ENCODE measurements at regions not wholly inside any gene's neighbourhood (a gene's known extent, or its start where the extent isn't known, plus 50 kb on each side); places are given as distances from the start of the nearest gene placed in this dataset.

GRCh38 chr10:78537018-78537417, 503.4 kb downstream of the RPS24 start:
- Histone ChIP-seq H3K27ac (ENCODE audit: poor library complexity, severe bottlenecking) (no peak overlapping the region), H3K4me3 (ENCODE audit: severe bottlenecking) (no peak overlapping the region), H3K4me1 (ENCODE audit: insufficient read depth, poor library complexity, severe bottlenecking) (no peaks in the 10 kb centered on the region), H3K36me3 (ENCODE audit: low read depth) (no peaks in the 10 kb centered on the region), H3K9me3 (ENCODE audit: severe bottlenecking) (no peaks in the 10 kb centered on the region), H3K27me3 (ENCODE audit: insufficient read depth, poor library complexity, severe bottlenecking) (no peaks in the 10 kb centered on the region)
- no peak for DNase-seq (ENCODE audit: low spot score)
- ATAC-seq (ENCODE audit: low read depth), result no peak
- TF ChIP-seq CTCF (IDR thresholded peaks at IDR 0.05; ENCODE audit: poor library complexity, severe bottlenecking), result no peak

GRCh38 chr10:78539247-78539766, 505.6 kb downstream of the RPS24 start:
- Histone ChIP-seq H3K27me3 (ENCODE audit: insufficient read depth, poor library complexity, severe bottlenecking) (peaks cover 4% of the 10 kb centered on the region), H3K9me3 (ENCODE audit: severe bottlenecking) (no peaks in the 10 kb centered on the region), H3K36me3 (ENCODE audit: low read depth) (no peaks in the 10 kb centered on the region), H3K4me3 (ENCODE audit: severe bottlenecking) (no peak overlapping the region), H3K27ac (ENCODE audit: poor library complexity, severe bottlenecking) (no peak overlapping the region), H3K4me1 (ENCODE audit: insufficient read depth, poor library complexity, severe bottlenecking) (no peaks in the 10 kb centered on the region)
- TF ChIP-seq CTCF (IDR thresholded peaks at IDR 0.05; ENCODE audit: poor library complexity, severe bottlenecking), result no peak
- DNase-seq (ENCODE audit: low spot score), result no peak
- no peak for ATAC-seq (ENCODE audit: low read depth)

GRCh38 chr10:78540355-78541076, 506.9 kb downstream of the RPS24 start:
- Histone ChIP-seq H3K36me3 (ENCODE audit: low read depth) (no peaks in the 10 kb centered on the region), H3K27me3 (ENCODE audit: insufficient read depth, poor library complexity, severe bottlenecking) (peaks cover 4% of the 10 kb centered on the region), H3K4me1 (ENCODE audit: insufficient read depth, poor library complexity, severe bottlenecking) (no peaks in the 10 kb centered on the region), H3K9me3 (ENCODE audit: severe bottlenecking) (no peaks in the 10 kb centered on the region), H3K27ac (ENCODE audit: poor library complexity, severe bottlenecking) (no peak overlapping the region), H3K4me3 (ENCODE audit: severe bottlenecking) (no peak overlapping the region)
- DNase-seq (ENCODE audit: low spot score) (no peak), ATAC-seq (ENCODE audit: low read depth) (no peak)
- no peak for TF ChIP-seq CTCF (IDR thresholded peaks at IDR 0.05; ENCODE audit: poor library complexity, severe bottlenecking)

GRCh38 chr10:78541481-78542140, 507.9 kb downstream of the RPS24 start:
- H3K4me3 ChIP-seq (ENCODE audit: severe bottlenecking), result no peak overlapping the region
- no peak for TF ChIP-seq CTCF (IDR thresholded peaks at IDR 0.05; ENCODE audit: poor library complexity, severe bottlenecking)
- ATAC-seq (ENCODE audit: low read depth) (no peak), DNase-seq (ENCODE audit: low spot score) (no peak)
- no peaks in the 10 kb centered on the region for H3K4me1 ChIP-seq (ENCODE audit: insufficient read depth, poor library complexity, severe bottlenecking)
- no peaks in the 10 kb centered on the region for H3K36me3 ChIP-seq (ENCODE audit: low read depth)
- no peak overlapping the region for H3K27ac ChIP-seq (ENCODE audit: poor library complexity, severe bottlenecking)
- peaks cover 6% of the 10 kb centered on the region for H3K27me3 ChIP-seq (ENCODE audit: insufficient read depth, poor library complexity, severe bottlenecking)
- no peaks in the 10 kb centered on the region for H3K9me3 ChIP-seq (ENCODE audit: severe bottlenecking)

- H3K27me3 ChIP-seq (ENCODE audit: insufficient read depth, poor library complexity, severe bottlenecking), result peaks cover 9% of the 10 kb centered on the region
- TF ChIP-seq CTCF (IDR thresholded peaks at IDR 0.05; ENCODE audit: poor library complexity, severe bottlenecking), result no peak
- H3K4me3 ChIP-seq (ENCODE audit: severe bottlenecking), result no peak overlapping the region
- H3K4me1 ChIP-seq (ENCODE audit: insufficient read depth, poor library complexity, severe bottlenecking), result no peaks in the 10 kb centered on the region
- ATAC-seq (ENCODE audit: low read depth) (no peak), DNase-seq (ENCODE audit: low spot score) (no peak)
- H3K9me3 ChIP-seq (ENCODE audit: severe bottlenecking), result no peaks in the 10 kb centered on the region
- no peaks in the 10 kb centered on the region for H3K36me3 ChIP-seq (ENCODE audit: low read depth)
- no peak overlapping the region for H3K27ac ChIP-seq (ENCODE audit: poor library complexity, severe bottlenecking)
These were observed 508.5 kb downstream of the RPS24 start for GRCh38 chr10:78542141-78542489.
